ENCODE measurements at regions not wholly inside any gene's neighbourhood (a gene's known extent, or its start where the extent isn't known, plus 50 kb on each side); places are given as distances from the start of the nearest gene placed in this dataset.

DNA sequence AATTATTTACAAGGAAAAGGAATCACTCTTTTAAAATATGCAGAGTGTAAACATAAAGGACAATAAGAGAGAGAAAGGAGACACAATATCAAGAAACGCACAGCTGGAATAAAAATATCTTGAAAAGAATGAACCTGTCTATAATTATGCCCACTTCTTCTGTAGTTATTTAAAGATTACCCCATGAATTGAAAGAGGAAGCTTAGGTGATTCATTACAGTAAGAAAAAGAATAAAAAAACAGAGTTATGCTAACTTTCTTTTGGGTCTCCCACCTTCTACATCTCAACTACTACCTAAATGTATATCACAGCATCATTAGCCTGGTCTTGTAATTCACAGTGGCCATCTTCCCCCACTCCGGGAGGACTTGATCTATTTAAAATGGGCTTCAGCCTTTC, 182.1 kb downstream of the MRPL39 start:
- DNase-seq (ENCODE audit: extremely low read depth, low read depth): no peak

DNA sequence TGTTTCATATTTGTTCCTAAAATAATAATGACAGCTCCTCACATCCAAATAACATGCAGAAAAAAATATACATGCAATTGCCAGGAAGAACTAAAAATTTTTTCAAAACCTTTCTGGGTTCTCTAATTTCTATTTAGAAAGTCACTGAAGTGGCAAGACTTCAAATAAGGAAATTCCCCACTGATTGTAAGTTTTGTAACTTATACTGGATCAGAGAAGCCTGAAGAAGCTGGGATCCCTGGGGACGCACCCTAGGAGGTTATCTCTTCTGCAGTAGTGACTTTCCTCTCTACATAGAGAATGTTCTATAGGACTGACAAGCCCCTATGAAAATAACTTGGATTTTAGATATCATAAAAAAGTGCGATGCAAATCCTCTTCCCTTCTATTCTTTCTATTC, 182.6 kb downstream of the MRPL39 start:
- DNase-seq (ENCODE audit: extremely low read depth, low read depth): no peak

DNA sequence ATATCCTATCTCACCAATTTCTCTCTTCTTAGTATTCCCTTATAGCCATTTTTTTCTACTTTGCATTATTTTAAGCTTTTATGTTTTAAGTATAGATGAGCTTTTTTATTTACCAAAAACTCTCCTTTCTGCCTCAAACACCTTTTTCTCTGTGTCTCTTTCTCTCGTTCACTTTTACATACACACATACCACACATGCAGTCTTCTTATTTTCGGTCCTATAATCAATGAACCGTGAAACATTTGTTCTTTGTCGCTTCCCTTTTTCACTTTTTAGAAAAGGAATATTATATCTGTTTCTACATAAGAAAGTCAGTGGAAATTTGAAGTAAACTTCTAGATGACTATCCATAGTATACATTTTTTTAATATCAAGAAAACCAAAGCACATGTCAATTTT, 183.2 kb downstream of the MRPL39 start:
- DNase-seq (ENCODE audit: extremely low read depth, low read depth): no peak

DNA sequence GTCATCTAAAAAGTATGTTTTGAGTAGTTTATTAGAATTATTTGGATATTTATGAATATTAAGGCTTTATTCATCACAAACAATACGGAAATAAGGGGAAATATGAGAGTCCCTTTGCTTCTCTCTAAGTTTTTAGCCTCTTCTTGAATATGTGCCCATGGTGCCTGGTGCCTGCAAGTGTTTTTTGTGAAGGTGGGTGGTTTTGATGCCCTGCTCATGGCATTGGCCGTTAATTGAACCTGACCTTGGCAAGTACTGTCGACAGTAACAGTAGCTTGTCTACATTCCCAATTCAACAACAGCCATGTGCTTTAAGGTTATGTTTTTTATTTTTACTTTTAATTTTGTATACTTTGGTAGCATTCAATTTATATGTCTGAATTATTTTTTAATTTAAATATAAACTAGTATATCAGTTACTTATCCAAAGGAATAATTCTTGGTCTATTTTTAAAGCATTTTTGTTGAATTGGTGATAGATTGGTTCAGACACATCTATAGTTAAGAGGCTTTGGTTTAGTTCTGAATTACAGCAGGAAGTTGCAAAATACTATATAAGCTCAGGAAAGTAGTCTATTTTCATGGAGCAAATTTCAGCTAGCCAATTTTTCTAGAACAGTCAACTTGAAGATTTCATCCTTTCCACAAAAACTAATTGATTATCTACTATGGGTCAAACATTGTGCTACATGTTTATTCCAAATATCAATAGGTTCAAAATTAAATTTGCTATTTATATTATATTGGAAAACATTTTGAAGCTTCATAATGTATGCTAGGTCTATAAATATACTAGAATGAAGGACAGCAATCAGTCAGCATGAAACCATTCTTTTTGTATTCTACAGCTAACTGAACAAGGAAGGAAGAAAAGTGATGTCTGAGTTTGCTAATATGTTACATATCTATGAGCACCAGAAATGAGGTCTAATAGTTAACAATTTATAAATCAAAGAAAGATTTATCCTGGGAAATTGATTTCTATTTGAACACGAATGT, 184.4 kb downstream of the MRPL39 start:
- DNase-seq (ENCODE audit: extremely low read depth, low read depth): no peak

DNA sequence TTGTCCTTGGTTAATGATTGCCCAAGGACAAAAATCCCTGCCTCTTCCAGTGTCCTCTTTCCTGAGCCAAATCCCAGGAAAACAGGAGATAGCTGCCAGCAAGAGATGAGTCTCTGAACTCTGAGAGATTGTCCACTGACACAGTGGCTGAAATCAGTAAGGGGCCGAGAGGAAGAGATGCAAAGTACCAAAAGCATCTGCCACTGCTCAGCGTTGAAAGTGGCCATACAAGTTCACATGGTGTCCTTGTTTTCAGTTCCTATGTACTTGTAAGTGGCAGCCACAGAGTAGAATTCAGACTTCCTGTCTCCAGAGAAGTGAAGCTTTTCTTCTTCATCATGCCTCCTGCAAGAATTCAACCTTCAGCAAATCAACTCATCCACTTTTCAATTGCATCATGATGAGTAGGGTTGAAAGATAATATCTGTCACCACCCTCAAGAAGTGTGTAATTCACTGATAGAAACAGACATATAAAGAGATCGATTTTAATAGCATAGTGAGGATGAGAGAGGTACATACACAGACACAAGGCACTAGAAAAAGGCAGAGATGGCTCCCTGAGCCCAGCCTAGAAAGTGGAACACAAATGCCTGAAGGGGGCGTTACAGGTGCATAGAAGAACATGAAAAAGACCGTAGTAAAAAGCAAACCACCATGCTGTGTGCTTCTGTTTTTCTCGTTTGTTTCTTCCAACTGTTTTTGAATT, 185.8 kb downstream of the MRPL39 start:
- peak; percentile 24 for DNase-seq (ENCODE audit: extremely low read depth, low read depth)

DNA sequence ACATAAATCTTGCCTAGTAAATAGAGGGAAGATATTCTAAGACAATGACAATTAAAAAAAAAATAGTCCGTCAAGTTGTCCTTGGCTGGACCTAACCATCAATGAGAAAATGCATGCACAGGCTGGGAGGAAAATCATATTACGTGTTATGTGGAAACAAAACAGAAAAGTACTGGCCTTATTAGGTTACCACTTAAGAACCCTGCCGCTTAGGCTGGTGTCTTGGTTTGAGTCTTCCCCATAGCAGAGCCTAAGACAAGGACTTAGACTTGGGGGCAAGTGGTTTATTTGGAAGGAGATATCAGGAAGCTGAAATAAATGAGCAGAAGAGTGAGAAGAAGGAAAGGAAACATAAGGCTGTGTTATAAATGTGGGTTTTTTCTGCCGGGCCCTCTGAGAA, 186.4 kb downstream of the MRPL39 start:
- no peak for DNase-seq (ENCODE audit: extremely low read depth, low read depth)

DNA sequence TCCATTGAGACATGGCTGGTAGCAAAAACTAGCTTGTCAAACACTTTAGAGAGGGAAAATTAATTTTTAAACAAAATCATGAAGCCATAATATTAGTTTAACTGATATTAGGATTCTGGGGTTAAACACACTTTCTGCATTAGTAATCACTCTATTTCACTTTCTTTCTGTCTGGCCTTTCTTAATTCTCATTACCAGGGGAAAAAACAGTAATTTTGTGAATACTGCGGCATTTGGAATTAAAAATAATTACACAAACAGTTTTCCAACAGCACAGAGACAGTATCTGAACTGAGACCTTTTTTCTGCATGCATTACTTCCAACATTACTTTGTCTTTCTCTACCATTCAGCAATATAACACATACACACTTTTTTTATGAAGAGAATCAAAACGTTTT, 190.6 kb downstream of the MRPL39 start:
- DNase-seq (ENCODE audit: extremely low read depth, low read depth): no peak

DNA sequence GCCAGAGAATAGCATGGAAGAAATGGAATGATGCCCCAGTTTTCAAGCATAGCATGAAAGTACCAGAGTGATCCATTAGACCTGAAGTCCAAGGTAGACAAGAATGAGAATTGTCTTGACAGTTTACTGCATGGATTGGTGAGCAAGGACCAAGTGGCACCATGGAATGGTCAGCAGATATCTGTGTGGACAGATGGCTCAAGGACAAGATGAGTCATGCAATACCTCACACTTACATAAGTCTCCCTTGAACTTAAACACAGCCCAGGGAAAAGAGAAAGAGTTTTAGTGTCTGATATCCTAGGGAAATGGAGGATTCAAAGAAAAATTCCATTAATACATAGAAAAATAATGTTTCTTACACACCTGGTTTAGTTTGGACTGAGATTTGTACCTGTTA, 195.2 kb downstream of the MRPL39 start:
- DNase-seq (ENCODE audit: extremely low read depth, low read depth): no peak

DNA sequence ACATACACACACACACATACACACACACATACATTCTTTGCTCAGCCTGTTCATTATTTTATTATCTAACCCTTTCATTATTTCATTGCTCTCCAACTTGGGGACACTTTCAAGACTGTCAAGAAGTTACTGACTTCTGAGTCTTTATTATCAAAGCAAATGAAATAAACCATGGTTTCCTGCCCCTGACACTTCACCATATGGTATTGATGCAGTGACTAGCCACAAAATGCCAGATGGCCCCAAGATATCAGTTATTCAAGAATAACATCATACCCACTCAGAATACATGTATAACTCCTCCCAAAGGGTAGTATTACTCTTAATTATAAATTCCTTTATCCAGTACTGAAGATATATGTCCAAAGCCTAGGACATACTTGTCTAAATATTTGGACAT, 197.3 kb downstream of the MRPL39 start:
- DNase-seq (ENCODE audit: extremely low read depth, low read depth): no peak

DNA sequence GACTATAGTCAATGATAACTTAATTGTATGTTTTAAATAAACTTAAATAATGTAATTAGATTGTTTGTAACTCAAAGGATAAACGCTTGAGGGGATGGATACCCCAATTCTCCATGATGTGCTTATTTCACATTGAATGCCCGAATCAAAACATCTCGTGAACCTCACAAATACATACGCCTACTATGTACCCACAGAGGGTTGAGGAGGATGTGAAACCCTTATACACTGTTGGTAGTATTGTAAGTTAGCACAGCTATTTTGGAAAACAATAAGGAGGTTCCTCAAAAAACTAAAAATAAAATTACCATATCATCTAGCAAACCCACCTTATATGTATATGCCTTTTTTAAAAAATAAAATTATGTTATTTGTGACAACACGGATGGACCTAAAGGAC, 198.6 kb downstream of the MRPL39 start:
- DNase-seq (ENCODE audit: extremely low read depth, low read depth): no peak

DNA sequence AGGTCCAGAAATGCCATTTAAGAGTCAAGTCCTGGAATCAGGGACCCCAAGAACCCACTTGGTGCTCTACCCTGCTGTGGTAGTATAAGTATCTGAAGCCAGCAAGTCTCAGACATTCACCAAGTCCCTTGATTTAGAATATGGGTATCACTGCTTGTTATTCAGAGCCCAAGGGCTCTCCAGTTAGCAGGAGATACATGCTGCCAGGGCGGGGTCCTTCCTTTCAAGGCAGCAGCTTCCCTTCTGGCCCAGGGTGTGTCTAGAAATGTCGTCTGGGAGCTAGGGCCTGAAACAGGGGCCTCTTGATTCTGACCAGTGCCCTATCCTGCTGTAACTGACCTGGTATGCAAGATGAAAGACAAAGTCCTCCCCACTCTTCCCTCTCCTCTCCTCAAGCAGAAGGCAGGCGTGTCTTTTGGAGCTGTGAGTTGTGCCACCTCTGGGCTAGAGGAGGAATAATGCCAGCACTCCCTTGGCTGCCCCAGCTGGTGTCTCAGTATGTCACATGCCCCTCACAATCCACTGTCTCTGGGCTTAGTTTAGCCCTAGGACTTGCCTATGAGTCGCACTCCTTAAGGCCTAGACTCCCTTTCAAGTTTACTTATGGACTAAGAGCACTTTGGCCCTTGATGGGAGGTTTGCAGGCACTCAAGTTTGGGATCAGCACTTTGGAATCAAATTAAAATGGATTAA, 200.2 kb downstream of the MRPL39 start:
- no peak for DNase-seq (ENCODE audit: extremely low read depth, low read depth)

DNA sequence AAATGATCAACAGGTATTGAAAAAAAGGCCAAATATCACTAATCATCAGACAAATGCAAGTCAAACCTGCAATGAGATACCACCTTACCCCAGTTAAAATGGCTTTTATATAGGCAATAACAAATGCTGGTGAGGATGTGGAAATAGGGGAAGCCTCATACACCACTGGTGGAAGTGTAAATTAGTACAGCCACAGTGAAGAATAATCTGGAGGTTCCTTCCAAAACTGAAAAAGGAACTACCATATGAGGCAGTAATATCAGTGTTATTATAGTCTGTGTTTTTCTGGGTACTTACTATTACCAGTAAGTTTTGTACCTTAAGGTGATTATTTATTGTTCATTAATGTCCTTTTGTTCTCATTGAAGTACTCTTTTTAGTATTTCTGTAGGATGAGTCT, 201.3 kb downstream of the MRPL39 start:
- DNase-seq (ENCODE audit: extremely low read depth, low read depth): no peak

DNA sequence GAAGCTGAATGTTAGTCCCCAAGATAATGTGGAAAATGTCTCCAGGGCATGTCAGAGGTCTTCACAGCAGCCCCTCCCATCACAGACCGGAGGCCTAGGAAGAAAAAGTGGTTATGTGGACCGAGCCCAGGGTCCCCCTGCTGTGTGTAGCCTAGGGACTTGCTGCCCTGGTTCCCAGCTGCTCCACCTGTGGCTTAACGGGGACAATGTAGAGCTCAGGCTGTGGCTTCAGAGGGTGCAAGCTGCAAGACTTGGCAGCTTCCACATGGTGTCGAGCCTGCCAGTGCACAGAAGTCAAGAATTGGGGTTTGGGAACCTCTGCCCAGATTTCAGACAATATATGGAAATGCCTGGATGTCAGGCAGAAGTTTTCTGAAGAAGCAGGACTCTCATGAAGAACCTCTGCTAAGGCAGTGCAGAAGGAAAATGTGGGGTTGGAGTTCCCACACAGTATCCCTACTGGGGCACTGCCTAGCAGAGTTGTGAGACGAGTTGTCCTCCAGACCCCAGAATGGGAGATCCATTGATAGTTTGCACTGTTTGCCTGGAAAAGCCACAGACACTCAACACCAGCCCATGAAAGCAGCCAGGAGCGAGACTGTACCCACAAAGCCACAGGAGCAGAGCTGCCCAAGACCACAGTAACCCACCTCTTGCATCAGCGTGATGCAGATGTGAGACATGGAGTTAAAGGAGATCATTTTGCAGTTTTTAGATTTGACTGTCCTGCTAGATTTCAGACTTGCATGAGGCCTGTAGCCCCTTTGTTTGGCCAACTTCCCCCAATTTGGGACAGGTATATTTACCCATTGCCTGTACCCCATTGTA, 204.9 kb downstream of the MRPL39 start:
- DNase-seq (ENCODE audit: extremely low read depth, low read depth): no peak

DNA sequence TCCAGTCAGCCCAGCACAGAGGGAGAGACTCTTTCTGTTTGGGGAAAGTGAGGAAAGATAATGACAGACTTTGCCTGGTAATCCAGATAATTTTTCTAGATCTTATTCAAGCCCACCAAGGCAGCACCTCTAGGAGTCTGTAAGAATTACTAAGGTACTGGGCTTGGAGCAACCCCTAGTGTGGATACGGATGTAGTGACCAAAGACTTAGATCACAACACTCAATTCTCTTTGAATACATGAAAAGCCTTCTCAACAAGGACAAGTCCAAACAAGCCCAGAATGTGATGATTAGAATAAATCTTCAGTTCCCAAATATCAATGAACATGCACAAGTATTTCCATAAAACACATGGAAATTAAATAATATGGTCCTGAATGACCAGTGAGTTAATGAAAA, 206.9 kb downstream of the MRPL39 start:
- no peak for DNase-seq (ENCODE audit: extremely low read depth, low read depth)

DNA sequence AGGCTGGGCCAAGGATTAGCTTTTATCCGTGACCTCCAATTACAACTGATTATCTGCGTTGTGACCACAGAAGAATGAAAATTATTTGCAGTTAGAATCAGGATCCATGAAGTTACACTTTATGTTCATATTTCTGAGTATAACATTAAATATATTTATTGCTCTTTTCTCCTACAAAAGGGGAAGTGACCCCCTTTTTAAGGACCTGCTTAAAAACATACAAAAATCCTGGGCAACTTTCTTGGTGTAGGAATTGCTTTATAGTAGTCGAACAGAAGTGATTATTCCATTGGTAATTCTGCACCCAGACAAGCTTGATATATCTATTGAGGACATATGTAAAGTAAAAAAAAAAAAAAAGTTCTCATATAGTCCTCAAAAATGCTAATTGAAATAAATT, 208.7 kb downstream of the MRPL39 start:
- DNase-seq (ENCODE audit: extremely low read depth, low read depth): no peak

DNA sequence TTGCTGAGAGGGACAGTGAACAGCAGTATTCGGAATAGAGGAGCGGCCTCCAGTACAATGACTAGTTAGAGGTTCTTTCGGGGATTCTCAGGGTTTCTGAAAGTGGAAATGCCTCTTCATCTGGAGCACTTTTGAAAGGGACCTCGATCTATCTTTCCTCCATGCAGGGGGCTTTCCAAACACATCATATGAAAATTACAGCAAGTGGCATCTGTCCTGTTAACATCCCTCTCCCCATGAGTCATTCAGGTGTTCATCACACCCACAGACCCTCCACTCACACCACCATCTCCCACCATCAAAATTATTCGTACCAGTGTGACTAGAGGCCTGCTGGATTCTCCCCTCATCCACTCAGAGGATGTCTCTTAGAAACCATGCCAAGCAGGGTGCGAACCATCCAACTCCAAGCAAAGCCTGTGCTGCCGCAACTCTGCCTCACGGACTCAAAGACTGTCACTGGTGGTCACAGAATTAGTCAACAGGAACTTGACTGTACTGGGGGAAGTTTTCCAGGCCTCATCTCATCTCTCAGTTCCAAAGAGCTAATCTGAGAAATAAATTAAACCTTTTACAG, 211.1 kb downstream of the MRPL39 start:
- no peak for DNase-seq (ENCODE audit: extremely low read depth, low read depth)

DNA sequence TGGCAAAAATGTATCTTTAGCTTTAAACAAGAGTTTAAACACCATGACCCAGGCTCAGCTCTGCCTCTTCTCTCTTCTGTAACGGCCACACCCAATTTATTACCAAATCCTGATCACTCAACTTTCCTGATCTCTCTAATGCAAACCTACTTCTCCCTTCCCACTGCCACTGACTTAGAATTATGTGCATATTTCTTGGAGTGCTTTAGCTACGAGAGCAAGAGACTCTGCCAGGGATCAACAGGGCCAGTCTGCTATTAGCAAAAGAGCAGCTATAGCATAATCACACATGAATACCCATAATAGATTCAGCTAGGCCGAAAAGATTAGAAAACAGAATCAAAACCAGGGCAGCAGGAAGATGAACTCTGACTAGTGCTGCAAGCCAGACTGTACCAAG, 215.5 kb downstream of the MRPL39 start:
- DNase-seq (ENCODE audit: extremely low read depth, low read depth): no peak

DNA sequence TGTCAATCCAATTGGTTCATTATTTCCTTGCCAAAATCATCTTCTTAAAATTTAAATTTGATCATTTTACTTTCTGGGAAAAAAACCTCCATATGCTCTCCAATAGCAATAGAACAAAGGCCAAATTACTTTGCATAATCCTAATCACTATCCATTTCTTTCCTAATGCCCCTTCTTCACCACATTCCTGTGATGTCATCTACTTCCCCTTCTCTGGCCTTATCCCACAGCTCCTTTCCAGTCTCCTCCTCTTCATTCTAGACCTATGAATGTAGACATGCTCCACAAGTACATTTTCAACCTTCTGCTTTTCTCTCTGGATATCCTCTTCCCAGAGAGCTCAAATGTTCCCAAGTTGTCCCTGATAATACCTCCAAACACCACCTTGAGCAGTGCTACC, 216.6 kb downstream of the MRPL39 start:
- no peak for DNase-seq (ENCODE audit: extremely low read depth, low read depth)

DNA sequence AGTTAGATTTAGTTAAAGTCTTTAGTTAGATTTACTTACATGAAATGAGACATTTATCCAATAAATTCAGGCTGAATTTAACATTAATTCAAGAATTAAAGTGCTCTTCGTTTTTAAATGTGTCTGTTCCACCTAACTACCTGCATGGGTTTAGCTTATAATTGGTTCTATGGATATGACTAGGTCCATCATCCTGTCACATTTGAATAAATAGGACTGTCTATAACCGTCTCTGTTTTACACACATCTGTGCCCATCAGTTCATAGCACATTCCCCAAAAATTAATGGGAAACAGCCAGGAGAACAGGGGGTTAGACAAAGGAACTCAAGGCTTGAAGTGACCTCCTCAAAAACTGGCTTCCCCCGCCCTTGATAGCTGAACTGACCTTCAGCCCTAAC, 219.6 kb downstream of the MRPL39 start:
- DNase-seq (ENCODE audit: extremely low read depth, low read depth): no peak

DNA sequence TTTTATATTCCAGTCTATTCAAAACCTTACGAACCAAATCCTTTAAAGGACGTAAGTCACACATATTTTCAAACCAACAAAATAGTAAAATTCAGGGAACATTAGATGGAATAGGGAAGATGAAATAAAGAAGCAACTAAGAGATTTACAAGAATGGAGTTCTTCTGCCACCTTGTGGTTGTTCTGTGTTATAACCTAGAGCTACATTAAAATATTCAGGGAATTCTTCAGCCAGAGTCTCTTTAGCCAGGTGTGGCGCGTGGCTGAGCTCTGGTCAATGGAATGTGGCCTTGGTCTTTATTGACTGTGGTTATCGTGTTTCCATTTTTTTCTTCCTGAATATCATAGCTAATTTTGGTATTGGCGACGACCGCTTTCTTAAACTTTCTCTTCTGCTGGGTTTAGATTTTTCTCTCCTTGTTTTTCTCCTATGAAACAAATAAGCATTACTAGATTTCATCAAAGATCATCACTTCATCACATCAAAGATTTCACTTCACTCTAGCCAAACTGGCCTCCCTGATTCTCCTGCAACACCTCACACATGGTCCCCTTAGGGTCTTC, 221.3 kb downstream of the MRPL39 start:
- DNase-seq (ENCODE audit: extremely low read depth, low read depth): peak; percentile 45
